ENCODE measurements at regions not wholly inside any gene's neighbourhood (a gene's known extent, or its start where the extent isn't known, plus 50 kb on each side); places are given as distances from the start of the nearest gene placed in this dataset.
A peak's percentile ranks its signal among the peaks of the same experiment; 100 is the strongest.
"Not testable (repeated sequence)": the region's sequence is repeated elsewhere in the genome, so short reads cannot be mapped to it uniquely, and the experiment has no call there.

- DNase-seq (ENCODE audit: low read depth): no peak
- no peak for TF ChIP-seq CTCF (conservative IDR thresholded peaks at IDR 0.05; ENCODE audit: low read depth, low read length)
- H3K4me3 ChIP-seq (ENCODE audit: low read depth, low read length): no peak overlapping the region
These were observed 114.0 kb upstream of the ARG1 start for GRCh38 chr6:131459005-131459404.

GRCh38 chr6:131460614-131461000, 112.4 kb upstream of the ARG1 start:
- no peak for TF ChIP-seq CTCF (conservative IDR thresholded peaks at IDR 0.05; ENCODE audit: low read depth, low read length)
- H3K4me3 ChIP-seq (ENCODE audit: low read depth, low read length): no peak overlapping the region
- peak; percentile 2 for DNase-seq (ENCODE audit: low read depth)

- no peak overlapping the region for H3K4me3 ChIP-seq (ENCODE audit: low read depth, low read length)
- no peak for DNase-seq (ENCODE audit: low read depth)
- TF ChIP-seq CTCF (conservative IDR thresholded peaks at IDR 0.05; ENCODE audit: low read depth, low read length): no peak
These were observed 103.9 kb upstream of the ARG1 start for GRCh38 chr6:131469130-131469529.

- H3K4me3 ChIP-seq (ENCODE audit: low read depth, low read length): no peak overlapping the region
- no peak for DNase-seq (ENCODE audit: low read depth)
- no peak for TF ChIP-seq CTCF (conservative IDR thresholded peaks at IDR 0.05; ENCODE audit: low read depth, low read length)
These were observed 102.5 kb upstream of the ARG1 start for GRCh38 chr6:131470534-131470933.

GRCh38 chr6:131471331-131471730, 101.7 kb upstream of the ARG1 start:
- no peak for DNase-seq (ENCODE audit: low read depth)
- no peak for TF ChIP-seq CTCF (conservative IDR thresholded peaks at IDR 0.05; ENCODE audit: low read depth, low read length)
- H3K4me3 ChIP-seq (ENCODE audit: low read depth, low read length): no peak overlapping the region

GRCh38 chr6:131473303-131473702, 99.7 kb upstream of the ARG1 start:
- not testable (repeated sequence) for DNase-seq (ENCODE audit: low read depth); H3K4me3 ChIP-seq (ENCODE audit: low read depth, low read length)

- no peak for DNase-seq (ENCODE audit: low read depth)
- TF ChIP-seq CTCF (conservative IDR thresholded peaks at IDR 0.05; ENCODE audit: low read depth, low read length): no peak
- no peak overlapping the region for H3K4me3 ChIP-seq (ENCODE audit: low read depth, low read length)
These were observed 96.7 kb upstream of the ARG1 start for GRCh38 chr6:131476362-131476761.

GRCh38 chr6:131478740-131479211, 94.2 kb upstream of the ARG1 start:
- H3K4me3 ChIP-seq (ENCODE audit: low read depth, low read length); DNase-seq (ENCODE audit: low read depth): not testable (repeated sequence)

All from choroid plexus epithelial cell (primary cell).